DND-41 (cell line): ENCODE measurements at regions not wholly inside any gene's neighbourhood (a gene's known extent, or its start where the extent isn't known, plus 50 kb on each side); places are given as distances from the start of the nearest gene placed in this dataset.
A peak's percentile ranks its signal among the peaks of the same experiment; 100 is the strongest.

ENCODE experiments used
- ATAC-seq: fragments of 200-7000 bp; cut with Tn5 transposase; 3 replicates; pipeline ENCODE4 v1.9.1; 2021; ENCODE audit warnings: low read depth; ENCODE audit not compliant: insufficient read depth
- DNase-seq: peaks from one replicate; pipeline ENCODE4 v3.0.0-alpha.2; 2020
- H2AFZ ChIP-seq: 2 replicates; pipeline ENCODE4 v1.6.0; 2012; ENCODE audit warnings: low read depth, low read length
- H3K27ac ChIP-seq: 2 replicates; pipeline ENCODE4 v1.5.1; 2012; ENCODE audit warnings: low read length, inconsistent platforms
- H3K27me3 ChIP-seq: fragments of 200-600 bp; sonication (generic); 2 replicates; pipeline ENCODE4 v1.6.0; 2012; ENCODE audit warnings: low read length, mild to moderate bottlenecking, inconsistent platforms; ENCODE audit not compliant: insufficient read depth, poor library complexity
- H3K36me3 ChIP-seq: 2 replicates; pipeline ENCODE4 v1.5.1; 2012; ENCODE audit warnings: low read length, inconsistent platforms; ENCODE audit not compliant: insufficient read depth
- H3K4me1 ChIP-seq: 2 replicates; pipeline ENCODE4 v1.5.1; 2012; ENCODE audit warnings: mild to moderate bottlenecking, low read length; ENCODE audit not compliant: insufficient read depth
- H3K4me2 ChIP-seq: 2 replicates; pipeline ENCODE4 v1.6.0; 2012; ENCODE audit warnings: mild to moderate bottlenecking, moderate library complexity, low read length, inconsistent platforms; ENCODE audit not compliant: insufficient read depth
- H3K4me3 ChIP-seq, 2 experiments: fragments of 200-600 bp in 1 of 2; shearing (Covaris generic) in 1 of 2; 2 replicates each; pipeline ENCODE4 v1.5.1; 2012 to 2016; ENCODE audit warnings: inconsistent platforms in 2 of 2, low read length in 2 of 2, mild to moderate bottlenecking in 2 of 2, low read depth in 1 of 2, moderate library complexity in 1 of 2
- H3K79me2 ChIP-seq: 2 replicates; pipeline ENCODE4 v1.6.0; 2012; ENCODE audit warnings: low read length, inconsistent platforms; ENCODE audit not compliant: insufficient read depth
- H3K9ac ChIP-seq: 2 replicates; pipeline ENCODE4 v1.6.0; 2012; ENCODE audit warnings: low read depth, mild to moderate bottlenecking, inconsistent platforms, low read length, moderate library complexity
- H3K9me3 ChIP-seq: 2 replicates; pipeline ENCODE4 v1.5.1; 2012; ENCODE audit warnings: low read length, moderate library complexity, mild to moderate bottlenecking, inconsistent platforms; ENCODE audit not compliant: insufficient read depth, severe bottlenecking
- H4K20me1 ChIP-seq: 2 replicates; pipeline ENCODE4 v1.6.0; 2012; ENCODE audit warnings: low read length; ENCODE audit not compliant: insufficient read depth
- EZH2 ChIP-seq: IDR thresholded peaks from 3 replicates; pipeline ENCODE4 v1.6.1; 2012; ENCODE audit warnings: borderline replicate concordance, low read depth, mild to moderate bottlenecking, moderate library complexity, low read length, inconsistent platforms; ENCODE audit not compliant: severe bottlenecking
- TF ChIP-seq, protein P1 (sequence below): IDR thresholded peaks from 2 replicates; pipeline ENCODE4 v1.5.1; 2012; ENCODE audit warnings: borderline replicate concordance, low read length, moderate library complexity, mild to moderate bottlenecking; ENCODE audit not compliant: poor library complexity, severe bottlenecking; ENCODE audit errors: extremely low read depth

DNA sequence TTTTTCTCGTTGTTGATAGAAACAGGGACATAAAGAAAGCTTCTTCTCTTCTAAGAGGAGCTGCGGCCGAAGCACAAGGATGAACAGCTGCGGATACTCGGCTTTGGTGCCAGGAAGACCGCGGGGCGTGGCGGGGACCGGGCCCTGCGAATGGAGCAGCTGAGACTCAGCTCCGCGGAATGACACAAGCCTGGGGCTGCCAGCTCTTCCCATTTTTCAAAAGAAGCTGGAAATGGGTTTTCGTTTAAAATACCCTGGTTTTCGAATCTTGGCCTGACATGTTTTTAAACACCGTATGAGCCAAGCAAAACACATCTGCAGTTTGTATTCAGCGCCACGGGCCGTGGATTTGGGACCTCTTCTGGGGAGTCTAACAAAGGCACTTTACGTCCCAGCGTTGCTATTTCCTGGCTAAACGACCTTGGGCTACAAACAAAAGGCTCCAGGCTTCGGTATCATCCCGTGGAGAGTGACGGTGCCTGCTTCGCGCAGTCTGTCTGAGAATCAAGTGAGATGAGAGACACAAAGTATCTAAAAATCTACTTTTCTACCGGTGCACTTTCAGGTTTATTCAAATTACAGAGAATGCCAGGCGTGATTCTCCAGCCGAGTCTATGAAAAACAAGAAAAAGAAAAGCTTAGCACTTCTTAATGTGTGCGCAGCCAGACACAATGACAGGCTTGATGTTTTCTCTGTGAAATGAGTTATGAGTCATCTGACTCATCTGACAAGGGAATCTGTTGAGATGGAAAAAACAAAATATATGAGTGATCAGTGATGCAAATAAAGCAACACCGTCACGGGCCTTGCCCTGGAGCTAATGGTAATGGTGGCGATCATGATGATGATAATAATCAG lies 114.0 kb upstream of the TMEM132D start:
- Histone ChIP-seq H2AFZ (no peak overlapping the region), H4K20me1 (0 out of 2 replicates have a peak, but pooled peaks cover 3% of the 10 kb centered on the region), H3K4me3 (no peak overlapping the region), H3K27ac (no peak overlapping the region), H3K27me3 (no peaks in the 10 kb centered on the region), H3K36me3 (no peaks in the 10 kb centered on the region), H3K4me2 (no peak overlapping the region), H3K79me2 (no peaks in the 10 kb centered on the region), H3K9ac (no peak overlapping the region), H3K4me1 (no peaks in the 10 kb centered on the region), H3K9me3 (peaks cover 3% of the 10 kb centered on the region)
- no peak for ATAC-seq
- no peak for TF ChIP-seq EZH2
- TF ChIP-seq, protein P1, sequence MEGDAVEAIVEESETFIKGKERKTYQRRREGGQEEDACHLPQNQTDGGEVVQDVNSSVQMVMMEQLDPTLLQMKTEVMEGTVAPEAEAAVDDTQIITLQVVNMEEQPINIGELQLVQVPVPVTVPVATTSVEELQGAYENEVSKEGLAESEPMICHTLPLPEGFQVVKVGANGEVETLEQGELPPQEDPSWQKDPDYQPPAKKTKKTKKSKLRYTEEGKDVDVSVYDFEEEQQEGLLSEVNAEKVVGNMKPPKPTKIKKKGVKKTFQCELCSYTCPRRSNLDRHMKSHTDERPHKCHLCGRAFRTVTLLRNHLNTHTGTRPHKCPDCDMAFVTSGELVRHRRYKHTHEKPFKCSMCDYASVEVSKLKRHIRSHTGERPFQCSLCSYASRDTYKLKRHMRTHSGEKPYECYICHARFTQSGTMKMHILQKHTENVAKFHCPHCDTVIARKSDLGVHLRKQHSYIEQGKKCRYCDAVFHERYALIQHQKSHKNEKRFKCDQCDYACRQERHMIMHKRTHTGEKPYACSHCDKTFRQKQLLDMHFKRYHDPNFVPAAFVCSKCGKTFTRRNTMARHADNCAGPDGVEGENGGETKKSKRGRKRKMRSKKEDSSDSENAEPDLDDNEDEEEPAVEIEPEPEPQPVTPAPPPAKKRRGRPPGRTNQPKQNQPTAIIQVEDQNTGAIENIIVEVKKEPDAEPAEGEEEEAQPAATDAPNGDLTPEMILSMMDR, result no peak
- DNase-seq, result no peak

DNA sequence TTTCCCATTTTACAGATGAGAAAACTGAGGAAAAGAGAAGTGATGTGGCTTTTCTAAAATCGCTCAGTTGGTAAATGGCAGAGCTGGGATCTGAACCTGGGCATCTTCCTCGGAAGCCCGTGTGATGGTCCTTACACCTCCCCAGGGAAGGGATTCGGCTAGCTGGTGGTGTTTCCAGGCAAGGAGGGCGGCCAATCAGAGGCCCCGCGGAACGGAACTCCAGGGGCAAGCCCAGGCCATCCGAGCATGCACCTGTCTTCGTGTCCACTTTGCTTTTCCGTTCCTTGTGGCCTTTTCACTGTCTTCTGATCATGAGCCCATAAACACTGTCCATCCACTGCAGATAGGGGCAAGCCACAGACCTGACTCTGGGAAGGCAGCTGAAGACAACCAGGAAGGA lies 114.8 kb upstream of the TMEM132D start:
- TF ChIP-seq EZH2, result no peak
- TF ChIP-seq, protein P1, result no peak
- Histone ChIP-seq H3K9ac (no peak overlapping the region), H3K36me3 (no peaks in the 10 kb centered on the region), H3K4me1 (no peaks in the 10 kb centered on the region), H3K27ac (no peak overlapping the region), H3K79me2 (no peaks in the 10 kb centered on the region), H3K9me3 (peaks cover 3% of the 10 kb centered on the region), H3K4me2 (no peak overlapping the region), H3K27me3 (no peaks in the 10 kb centered on the region), H3K4me3 (no peak overlapping the region), H2AFZ (no peak overlapping the region), H4K20me1 (0 out of 2 replicates have a peak, but pooled peaks cover 3% of the 10 kb centered on the region)
- ATAC-seq (no peak), DNase-seq (no peak)

DNA sequence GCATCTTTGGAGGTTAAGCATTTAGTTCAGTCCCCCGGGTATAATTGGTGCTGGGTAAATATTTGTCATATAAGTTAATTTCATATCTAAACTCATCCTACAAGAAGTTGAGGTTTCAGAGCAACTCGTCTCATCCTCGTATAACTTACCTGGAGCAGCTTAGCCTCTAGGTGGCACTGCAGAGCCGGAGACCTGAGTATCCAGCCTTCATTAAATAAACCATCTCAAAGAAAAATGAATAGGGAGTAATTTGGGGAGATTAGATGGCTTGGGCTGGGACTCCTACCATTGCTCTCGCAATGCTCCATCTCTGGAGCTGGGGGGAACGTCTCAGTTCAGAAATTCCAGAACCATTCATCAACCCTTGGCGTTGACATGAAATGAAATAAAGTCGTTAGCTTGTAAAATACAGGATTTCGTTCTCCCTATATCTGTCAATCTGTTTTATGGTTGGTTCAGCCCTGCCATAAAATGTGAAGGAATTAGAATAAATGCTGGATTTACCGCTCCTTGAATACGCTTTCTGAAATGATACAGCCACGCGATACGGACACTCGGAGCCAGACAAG lies 122.9 kb upstream of the TMEM132D start:
- Histone ChIP-seq H3K36me3 (no peaks in the 10 kb centered on the region), H4K20me1 (no peaks in the 10 kb centered on the region), H3K4me3 (no peak overlapping the region), H3K9ac (no peak overlapping the region), H3K79me2 (no peaks in the 10 kb centered on the region), H3K27me3 (peaks cover 8% of the 10 kb centered on the region), H3K4me1 (no peaks in the 10 kb centered on the region), H2AFZ (no peak overlapping the region), H3K27ac (no peak overlapping the region), H3K4me2 (no peak overlapping the region), H3K9me3 (no peaks in the 10 kb centered on the region)
- no peak for TF ChIP-seq EZH2
- TF ChIP-seq, protein P1, result peak; percentile 83
- ATAC-seq (peak; percentile 74), DNase-seq (peak; percentile 63)
